GM12872 (cell line): ENCODE measurements at regions not wholly inside any gene's neighbourhood (a gene's known extent, or its start where the extent isn't known, plus 50 kb on each side); places are given as distances from the start of the nearest gene placed in this dataset.

Source experiments
- CTCF ChIP-seq: IDR thresholded peaks from 3 replicates; pipeline ENCODE4 v1.5.1; 2011; ENCODE audit warnings: low read depth, mild to moderate bottlenecking, low read length, moderate library complexity; ENCODE audit not compliant: insufficient read depth

DNA sequence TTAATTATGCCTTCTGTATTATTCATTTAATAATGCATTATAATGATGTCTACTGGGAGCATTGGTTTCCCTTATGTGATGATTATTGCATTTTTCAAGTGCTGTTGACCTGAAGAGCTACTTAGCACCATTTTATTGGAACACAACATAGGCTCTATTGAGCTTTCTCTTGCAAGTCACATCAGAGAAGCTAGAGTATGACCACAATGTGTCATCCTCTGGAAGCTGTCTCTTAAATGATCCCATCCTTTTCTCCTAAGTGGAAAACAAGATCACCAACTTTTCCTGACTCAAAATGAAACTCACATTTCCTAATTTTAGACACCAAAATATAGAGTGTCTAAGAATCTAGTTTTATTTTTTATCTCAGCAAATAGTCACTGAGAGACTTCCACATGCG, 1451.9 kb downstream of the PCDH7 start:
- TF ChIP-seq CTCF: no peak

DNA sequence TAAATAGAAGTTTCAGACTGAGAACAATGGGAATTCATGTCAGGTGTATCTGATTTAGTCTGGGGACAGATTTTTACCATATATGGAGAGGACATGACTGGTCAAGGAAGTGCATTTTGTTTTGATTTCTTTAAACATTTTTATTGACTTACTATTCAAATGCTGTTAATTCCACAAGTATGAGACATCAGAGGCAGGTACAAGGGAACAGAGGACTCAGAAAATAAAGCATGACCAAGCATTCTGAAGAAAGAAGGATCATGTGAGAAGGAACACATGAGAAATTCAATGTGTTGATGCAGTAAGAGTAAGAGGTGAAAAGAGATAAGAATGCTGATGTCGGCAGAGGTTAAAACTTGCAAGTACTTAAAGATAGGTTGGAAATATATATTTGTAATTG, 1452.6 kb downstream of the PCDH7 start:
- TF ChIP-seq CTCF: no peak

GRCh38 chr4:32180086-32180485, 1459.9 kb downstream of the PCDH7 start:
- TF ChIP-seq CTCF: no peak

DNA sequence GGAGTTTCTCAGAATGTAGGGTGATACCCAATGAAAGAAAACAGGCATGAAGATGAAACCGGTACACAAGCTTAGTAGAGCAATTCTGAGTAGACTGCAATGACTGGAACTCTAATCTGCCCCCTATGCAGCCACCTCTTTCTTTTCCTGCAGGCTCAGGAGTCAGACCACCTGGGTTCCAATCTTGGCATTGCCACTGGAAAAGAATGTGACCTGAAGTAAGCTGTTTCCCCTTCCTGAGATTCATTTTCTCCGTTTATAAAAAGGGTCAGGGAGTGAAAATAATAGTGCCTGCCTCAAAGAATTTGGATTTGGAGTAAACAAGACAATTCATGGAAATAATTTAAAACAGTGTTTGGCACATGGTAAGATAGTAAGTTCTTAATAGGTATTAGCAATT, 1464.0 kb downstream of the PCDH7 start:
- no peak for TF ChIP-seq CTCF

- TF ChIP-seq CTCF: no peak
Observed at GRCh38 chr4:32189130-32189529, 1469.0 kb downstream of the PCDH7 start.

DNA sequence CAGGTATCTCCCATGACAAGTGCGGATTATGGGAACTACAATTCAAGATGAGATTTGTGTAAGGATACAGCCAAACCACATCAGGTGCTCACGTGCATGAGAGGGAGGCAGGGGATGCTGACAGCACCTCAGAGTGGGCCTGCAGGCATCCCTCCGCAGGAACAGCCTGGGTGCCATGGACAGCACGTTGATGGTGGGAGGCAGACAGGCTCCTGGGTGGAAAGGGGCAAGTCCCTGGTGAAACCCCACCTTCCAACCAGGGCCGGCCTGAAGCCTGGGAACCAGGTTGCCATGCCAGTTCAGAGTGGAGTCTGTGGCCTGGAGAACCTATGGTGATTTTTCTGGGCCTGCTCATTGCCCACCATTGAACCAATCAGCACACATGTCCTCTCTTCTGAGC, 1469.6 kb downstream of the PCDH7 start:
- TF ChIP-seq CTCF: no peak

DNA sequence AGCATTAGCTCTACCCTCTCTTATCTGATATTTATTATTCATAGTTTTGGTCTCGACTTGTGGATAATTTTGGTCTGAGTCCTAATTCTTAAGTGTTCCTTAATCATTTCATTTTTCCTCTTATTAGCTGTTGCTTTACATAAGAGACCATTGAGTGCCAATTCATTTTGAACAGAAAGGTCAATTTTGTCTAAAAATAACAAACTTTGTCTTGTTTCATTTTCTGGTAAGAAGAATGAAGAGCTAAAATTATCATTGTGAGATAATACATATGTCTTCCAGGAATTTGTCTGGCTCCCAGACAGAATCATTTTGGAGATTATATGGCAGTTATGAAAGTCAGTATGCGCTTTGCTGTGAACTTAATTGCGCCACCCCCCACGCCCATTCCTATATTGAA, 1471.8 kb downstream of the PCDH7 start:
- no peak for TF ChIP-seq CTCF

DNA sequence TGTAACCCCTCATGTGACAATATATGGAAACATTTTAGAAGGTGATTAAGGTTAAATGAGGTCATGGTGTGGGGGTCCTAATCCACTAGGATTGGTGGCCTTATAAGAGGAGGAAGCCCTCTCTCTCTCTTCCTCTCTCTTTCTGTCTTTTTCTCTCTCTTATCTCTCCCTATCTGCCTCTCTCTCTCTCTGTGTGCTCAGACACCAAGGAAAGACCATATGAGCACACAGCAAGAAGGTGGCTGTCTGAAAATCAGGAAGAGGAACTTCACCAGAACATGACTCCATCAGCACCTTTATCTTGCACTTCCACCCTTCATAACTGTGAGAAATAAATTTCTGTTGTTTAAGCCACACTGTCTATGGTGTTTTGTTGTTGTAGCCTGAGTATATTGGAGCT, 1472.2 kb downstream of the PCDH7 start:
- TF ChIP-seq CTCF: no peak
